GM06990 (cell line): ENCODE measurements at regions not wholly inside any gene's neighbourhood (a gene's known extent, or its start where the extent isn't known, plus 50 kb on each side); places are given as distances from the start of the nearest gene placed in this dataset.
"Not testable (repeated sequence)": the region's sequence is repeated elsewhere in the genome, so short reads cannot be mapped to it uniquely, and the experiment has no call there.

Experiments
- DNase-seq: peaks from one replicate; pipeline ENCODE4 v3.0.0-alpha.2; 2011; ENCODE audit not compliant: insufficient read length; ENCODE audit errors: extremely low read depth
- H3K27me3 ChIP-seq: replicated peaks from 2 replicates; pipeline ENCODE4 v1.6.0; 2011; ENCODE audit warnings: low read length; ENCODE audit not compliant: control insufficient read depth, insufficient read depth
- H3K36me3 ChIP-seq: 2 replicates; pipeline ENCODE4 v1.5.1; 2011; ENCODE audit warnings: low read length; ENCODE audit not compliant: control insufficient read depth, insufficient read depth
- H3K4me3 ChIP-seq: replicated peaks from 2 replicates; pipeline ENCODE4 v1.5.1; 2011; ENCODE audit warnings: low read depth, mild to moderate bottlenecking, control low read depth, low read length
- TF ChIP-seq, protein P1 (sequence below): IDR thresholded peaks from 2 replicates; pipeline ENCODE4 v1.5.1; 2011; ENCODE audit warnings: low read length, control low read depth, mild to moderate bottlenecking, inconsistent platforms; ENCODE audit not compliant: insufficient read depth, poor library complexity, severe bottlenecking

DNA sequence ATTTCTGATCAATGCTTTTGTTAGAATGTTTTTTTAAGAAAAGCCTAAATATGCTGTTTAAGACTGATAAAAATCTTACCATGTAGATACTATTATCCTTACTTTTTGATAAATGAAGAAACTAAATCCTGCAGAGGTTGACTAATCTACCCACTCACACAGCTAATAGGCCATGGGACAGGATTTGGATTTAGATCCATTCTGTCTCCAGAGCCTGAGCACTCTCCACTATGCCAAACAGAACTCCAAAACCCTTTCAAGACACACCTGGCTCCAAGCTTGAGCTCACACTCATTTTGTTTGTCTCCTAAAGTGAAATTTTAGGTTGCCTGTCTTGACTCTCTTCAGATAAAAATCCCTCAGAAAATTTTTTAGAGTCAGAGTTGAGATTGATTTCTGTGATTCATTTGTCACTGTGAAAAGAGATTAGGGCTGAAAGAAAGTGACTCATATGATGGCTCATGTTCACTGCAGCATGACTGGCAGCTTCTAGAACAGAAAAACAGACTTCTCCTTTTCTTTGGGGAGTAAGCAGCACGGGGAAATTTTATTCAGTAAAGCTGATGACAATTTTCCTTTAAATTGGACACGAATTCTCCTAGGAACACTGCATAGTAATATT is 132.3 kb upstream of the POT1 start:
- H3K27me3 ChIP-seq: no peaks in the 10 kb centered on the region
- no peak for DNase-seq
- no peak overlapping the region for H3K4me3 ChIP-seq
- no peaks in the 10 kb centered on the region for H3K36me3 ChIP-seq
- TF ChIP-seq, protein P1, sequence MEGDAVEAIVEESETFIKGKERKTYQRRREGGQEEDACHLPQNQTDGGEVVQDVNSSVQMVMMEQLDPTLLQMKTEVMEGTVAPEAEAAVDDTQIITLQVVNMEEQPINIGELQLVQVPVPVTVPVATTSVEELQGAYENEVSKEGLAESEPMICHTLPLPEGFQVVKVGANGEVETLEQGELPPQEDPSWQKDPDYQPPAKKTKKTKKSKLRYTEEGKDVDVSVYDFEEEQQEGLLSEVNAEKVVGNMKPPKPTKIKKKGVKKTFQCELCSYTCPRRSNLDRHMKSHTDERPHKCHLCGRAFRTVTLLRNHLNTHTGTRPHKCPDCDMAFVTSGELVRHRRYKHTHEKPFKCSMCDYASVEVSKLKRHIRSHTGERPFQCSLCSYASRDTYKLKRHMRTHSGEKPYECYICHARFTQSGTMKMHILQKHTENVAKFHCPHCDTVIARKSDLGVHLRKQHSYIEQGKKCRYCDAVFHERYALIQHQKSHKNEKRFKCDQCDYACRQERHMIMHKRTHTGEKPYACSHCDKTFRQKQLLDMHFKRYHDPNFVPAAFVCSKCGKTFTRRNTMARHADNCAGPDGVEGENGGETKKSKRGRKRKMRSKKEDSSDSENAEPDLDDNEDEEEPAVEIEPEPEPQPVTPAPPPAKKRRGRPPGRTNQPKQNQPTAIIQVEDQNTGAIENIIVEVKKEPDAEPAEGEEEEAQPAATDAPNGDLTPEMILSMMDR: no peak

DNA sequence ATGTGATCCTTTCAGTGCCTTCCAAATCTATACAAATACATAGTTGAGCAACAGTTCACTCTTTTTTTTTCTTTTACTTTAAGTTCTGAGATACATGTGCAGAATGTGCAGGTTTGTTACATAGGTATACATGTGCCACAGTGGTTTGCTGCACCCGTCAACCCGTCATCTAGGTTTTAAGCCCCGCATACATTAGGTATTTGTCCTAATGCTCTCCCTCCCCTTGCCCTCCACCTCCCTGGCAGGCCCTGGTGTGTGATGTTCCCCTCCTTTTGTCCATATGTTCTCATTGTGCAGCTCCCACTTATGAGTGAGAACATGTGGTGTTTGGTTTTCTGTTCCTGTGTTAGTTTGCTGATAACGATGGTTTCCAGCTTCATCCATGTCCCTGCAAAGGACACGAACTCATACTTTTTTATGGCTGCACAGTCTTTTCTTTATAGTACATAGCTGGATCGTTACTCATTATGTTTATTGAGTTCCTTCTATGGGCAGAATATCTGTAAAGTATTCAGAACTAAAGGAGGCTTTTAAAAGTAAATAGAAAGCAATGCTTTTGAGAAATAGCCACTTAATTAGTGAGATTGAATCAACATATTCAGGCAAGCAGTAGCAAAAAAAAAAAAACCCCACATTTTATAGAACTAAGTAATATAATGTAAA is 131.6 kb upstream of the POT1 start:
- not testable (repeated sequence) for H3K4me3 ChIP-seq, H3K36me3 ChIP-seq, DNase-seq, H3K27me3 ChIP-seq

DNA sequence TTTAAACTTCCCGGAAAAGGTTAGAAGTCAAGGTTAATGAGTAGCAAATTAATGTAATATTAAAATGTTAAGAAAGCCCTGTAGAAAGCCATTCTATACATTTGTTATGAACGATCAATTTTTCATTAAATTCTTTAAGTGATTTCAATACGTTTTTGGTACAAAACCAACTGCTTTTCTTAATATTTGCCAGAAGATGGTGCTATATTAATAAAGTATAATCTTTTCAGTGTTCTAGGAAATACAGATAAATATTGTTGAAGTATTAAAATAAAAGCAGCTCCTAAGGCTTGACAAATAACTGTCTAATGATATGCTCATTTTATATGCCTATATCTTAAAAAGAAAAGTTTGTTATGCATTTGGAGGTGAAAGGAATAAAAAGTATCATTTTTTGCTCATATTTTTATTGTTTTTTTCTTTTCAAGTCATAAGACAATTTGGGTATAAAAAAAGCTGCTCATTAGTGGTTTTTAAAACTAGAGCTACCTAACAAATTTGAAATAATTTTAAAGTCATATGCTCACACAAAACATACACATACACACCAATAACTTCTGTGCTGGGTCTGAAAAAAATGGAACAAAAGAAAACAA is 130.3 kb upstream of the POT1 start:
- DNase-seq: no peak
- Histone ChIP-seq H3K4me3 (no peak overlapping the region), H3K27me3 (no peaks in the 10 kb centered on the region), H3K36me3 (no peaks in the 10 kb centered on the region)
- TF ChIP-seq, protein P1: peak; percentile 29

DNA sequence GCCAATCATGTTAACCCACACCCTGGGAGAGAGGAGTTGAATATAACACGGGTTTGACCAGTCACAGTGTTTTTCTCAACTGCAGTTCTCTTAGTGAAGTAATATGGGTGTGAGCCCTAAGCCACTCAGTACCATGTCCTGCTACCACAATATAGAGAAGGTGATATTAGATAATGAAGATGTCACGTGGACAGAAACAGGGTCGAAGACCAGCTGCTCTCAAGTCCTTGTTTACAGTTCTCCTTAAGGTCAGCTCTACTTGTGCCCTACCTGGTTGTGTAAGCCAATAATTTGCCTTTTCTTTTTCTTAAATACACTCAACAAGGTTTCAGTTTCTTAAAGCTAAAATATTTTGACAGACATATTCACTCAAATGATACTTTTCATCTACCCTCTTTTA is 128.3 kb upstream of the POT1 start:
- no peaks in the 10 kb centered on the region for H3K36me3 ChIP-seq
- H3K4me3 ChIP-seq: no peak overlapping the region
- no peak for DNase-seq
- H3K27me3 ChIP-seq: no peaks in the 10 kb centered on the region
- TF ChIP-seq, protein P1: no peak

DNA sequence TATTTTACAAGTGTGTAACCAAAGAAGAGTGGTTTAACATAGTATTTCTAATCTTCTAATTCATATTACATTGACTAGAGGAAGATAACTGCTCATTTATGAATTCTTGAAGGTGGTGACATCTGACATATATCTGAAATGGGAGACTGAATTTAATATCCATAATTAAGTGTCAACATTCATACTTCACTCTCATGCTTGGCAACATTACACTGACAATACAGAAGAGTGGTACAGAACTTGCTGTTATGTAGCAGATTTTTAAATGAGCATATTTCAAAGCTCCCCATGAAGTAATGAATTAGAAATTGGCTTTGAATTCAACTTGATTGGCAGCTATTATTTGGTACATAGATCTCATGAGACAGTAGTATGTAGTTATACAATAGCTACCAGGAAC is 125.8 kb upstream of the POT1 start:
- Histone ChIP-seq H3K4me3 (no peak overlapping the region), H3K36me3 (no peaks in the 10 kb centered on the region), H3K27me3 (no peaks in the 10 kb centered on the region)
- DNase-seq: no peak
- TF ChIP-seq, protein P1: no peak

DNA sequence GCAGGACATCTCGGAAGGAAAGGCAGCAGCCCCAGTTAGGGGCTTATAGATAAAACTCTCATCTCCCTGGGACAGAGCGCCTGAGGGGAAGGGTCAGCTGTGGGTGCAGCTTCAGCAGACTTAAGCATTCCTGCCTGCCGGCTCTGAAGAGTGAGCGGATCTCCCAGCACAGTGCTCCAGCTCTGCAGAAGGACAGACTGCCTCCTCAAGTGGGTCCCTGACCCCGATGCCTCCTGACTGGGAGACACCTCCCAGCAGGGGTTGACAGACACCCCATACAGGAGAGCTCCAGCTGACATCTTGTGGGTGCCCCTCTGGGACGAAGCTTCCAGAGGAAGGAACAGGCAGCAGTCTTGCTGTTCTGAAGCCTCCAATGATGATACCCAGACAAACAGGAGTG is 117.1 kb upstream of the POT1 start:
- H3K4me3 ChIP-seq: no peak overlapping the region
- TF ChIP-seq, protein P1: no peak

More for the DNA sequence above, 117.1 kb upstream of the POT1 start:
- Histone ChIP-seq H3K36me3 (no peaks in the 10 kb centered on the region), H3K27me3 (no peaks in the 10 kb centered on the region)
- no peak for DNase-seq
